ENCODE measurements at regions not wholly inside any gene's neighbourhood (a gene's known extent, or its start where the extent isn't known, plus 50 kb on each side); places are given as distances from the start of the nearest gene placed in this dataset.

DNA sequence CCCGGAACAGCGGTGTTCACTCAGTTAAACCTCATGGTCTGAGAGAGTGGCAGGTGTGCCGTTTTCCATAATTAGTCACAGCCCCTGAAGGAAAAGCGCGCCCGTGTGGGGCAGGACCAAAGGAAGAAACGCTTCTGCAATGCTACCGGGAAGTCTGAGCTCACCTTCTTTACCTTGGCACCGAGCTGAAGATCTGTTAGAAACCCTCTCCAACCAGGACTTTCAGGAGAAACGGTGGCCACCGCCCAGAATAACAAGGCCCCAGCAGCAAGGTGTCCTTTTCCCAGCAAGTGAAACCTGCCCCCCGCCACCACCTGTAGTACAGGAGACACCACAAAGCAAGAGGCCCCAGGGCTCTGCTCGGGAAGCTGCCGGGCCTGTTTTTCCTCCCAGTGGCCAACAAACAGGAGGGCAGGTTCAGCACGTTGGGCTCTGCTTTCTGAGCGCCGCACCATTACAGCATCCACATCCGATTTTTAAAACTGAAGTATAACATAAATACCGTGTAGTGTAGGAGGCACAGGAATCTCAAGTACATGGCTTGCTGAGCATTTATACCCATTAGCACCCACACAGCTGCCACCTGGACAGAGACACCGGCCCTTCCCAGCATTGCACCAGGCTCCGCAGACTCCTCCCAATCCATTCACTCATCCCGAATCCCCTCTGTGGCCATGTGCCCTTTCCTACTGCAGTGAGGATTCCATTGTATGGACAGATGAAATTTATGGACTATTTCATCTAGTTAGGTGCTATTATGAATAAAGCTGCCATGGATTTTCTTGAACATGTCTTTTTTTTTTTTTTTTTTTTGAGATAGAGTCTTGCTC, 121.8 kb upstream of the RIOK3 start:
- TF ChIP-seq, protein P1, sequence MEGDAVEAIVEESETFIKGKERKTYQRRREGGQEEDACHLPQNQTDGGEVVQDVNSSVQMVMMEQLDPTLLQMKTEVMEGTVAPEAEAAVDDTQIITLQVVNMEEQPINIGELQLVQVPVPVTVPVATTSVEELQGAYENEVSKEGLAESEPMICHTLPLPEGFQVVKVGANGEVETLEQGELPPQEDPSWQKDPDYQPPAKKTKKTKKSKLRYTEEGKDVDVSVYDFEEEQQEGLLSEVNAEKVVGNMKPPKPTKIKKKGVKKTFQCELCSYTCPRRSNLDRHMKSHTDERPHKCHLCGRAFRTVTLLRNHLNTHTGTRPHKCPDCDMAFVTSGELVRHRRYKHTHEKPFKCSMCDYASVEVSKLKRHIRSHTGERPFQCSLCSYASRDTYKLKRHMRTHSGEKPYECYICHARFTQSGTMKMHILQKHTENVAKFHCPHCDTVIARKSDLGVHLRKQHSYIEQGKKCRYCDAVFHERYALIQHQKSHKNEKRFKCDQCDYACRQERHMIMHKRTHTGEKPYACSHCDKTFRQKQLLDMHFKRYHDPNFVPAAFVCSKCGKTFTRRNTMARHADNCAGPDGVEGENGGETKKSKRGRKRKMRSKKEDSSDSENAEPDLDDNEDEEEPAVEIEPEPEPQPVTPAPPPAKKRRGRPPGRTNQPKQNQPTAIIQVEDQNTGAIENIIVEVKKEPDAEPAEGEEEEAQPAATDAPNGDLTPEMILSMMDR (conservative IDR thresholded peaks at IDR 0.05 in 1 of 2, IDR thresholded peaks at IDR 0.05 in 1 of 2; ENCODE audit: low read depth in 1 of 2, low read length in 2 of 2): no peak
- no peak for TF ChIP-seq EZH2 (IDR thresholded peaks at IDR 0.05; ENCODE audit: low read length, missing control alignments)
- Histone ChIP-seq H3K79me2 (ENCODE audit: control insufficient read depth, insufficient read depth, low read length) (no peaks in the 10 kb centered on the region), H3K4me1 (ENCODE audit: control insufficient read depth, extremely low read depth, insufficient read depth, low read length) (no peaks in the 10 kb centered on the region), H3K4me3 (replicated peaks in 1 of 4; ENCODE audit: control extremely low read depth in 1 of 4, insufficient read depth in 1 of 4, low read depth in 3 of 4, low read length in 4 of 4) (no peak overlapping the region), H4K20me1 (ENCODE audit: control insufficient read depth, extremely low read depth, insufficient read depth, low read length) (no peaks in the 10 kb centered on the region), H3K27me3 (ENCODE audit: control insufficient read depth, insufficient read depth, low read length) (no peaks in the 10 kb centered on the region), H3K27ac (ENCODE audit: insufficient read depth, low read length) (no peak overlapping the region), H3K9me3 (ENCODE audit: control insufficient read depth, insufficient read depth, low read depth, low read length) (no peaks in the 10 kb centered on the region), H3K4me2 (ENCODE audit: extremely low read depth, insufficient read depth, low read length) (no peak overlapping the region), H2AFZ (ENCODE audit: low read length) (no peak overlapping the region), H3K9ac (ENCODE audit: insufficient read depth, low read length) (no peak overlapping the region), H3K36me3 (ENCODE audit: control insufficient read depth, insufficient read depth, low read length) (no peaks in the 10 kb centered on the region)
- no peak for DNase-seq (ENCODE audit: low read depth in 2 of 2)

DNA sequence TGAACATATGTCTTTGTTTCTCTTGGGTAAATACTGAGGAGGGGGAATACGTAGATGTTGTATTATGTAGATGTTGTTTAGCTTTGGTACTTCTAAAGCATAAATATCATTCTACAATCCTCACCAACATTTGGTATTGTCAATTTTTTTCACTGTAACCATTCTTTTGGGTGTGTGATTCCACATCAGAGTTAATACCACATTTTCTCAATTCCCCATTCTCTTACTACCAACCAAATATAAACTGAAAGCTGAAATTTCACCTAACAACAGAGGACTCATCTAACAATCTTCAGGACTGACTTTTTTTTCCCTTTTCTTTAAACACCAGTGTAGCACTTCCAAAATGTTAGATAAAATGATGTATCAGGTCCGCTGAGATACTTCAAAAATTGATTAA, 120.7 kb upstream of the RIOK3 start:
- H3K27me3 ChIP-seq (ENCODE audit: control insufficient read depth, insufficient read depth, low read length): no peaks in the 10 kb centered on the region
- TF ChIP-seq, protein P1 (conservative IDR thresholded peaks at IDR 0.05 in 1 of 2, IDR thresholded peaks at IDR 0.05 in 1 of 2; ENCODE audit: low read depth in 1 of 2, low read length in 2 of 2): no peak
- TF ChIP-seq EZH2 (IDR thresholded peaks at IDR 0.05; ENCODE audit: low read length, missing control alignments): no peak
- DNase-seq (ENCODE audit: low read depth in 2 of 2): no peak
- H3K9me3 ChIP-seq (ENCODE audit: control insufficient read depth, insufficient read depth, low read depth, low read length): no peaks in the 10 kb centered on the region
- no peak overlapping the region for H3K4me2 ChIP-seq (ENCODE audit: extremely low read depth, insufficient read depth, low read length)
- no peak overlapping the region for H3K27ac ChIP-seq (ENCODE audit: insufficient read depth, low read length)
- no peaks in the 10 kb centered on the region for H3K36me3 ChIP-seq (ENCODE audit: control insufficient read depth, insufficient read depth, low read length)
- H3K4me3 ChIP-seq (replicated peaks in 1 of 4; ENCODE audit: control extremely low read depth in 1 of 4, insufficient read depth in 1 of 4, low read depth in 3 of 4, low read length in 4 of 4): no peak overlapping the region
- H3K4me1 ChIP-seq (ENCODE audit: control insufficient read depth, extremely low read depth, insufficient read depth, low read length): no peaks in the 10 kb centered on the region
- no peak overlapping the region for H3K9ac ChIP-seq (ENCODE audit: insufficient read depth, low read length)
- no peaks in the 10 kb centered on the region for H4K20me1 ChIP-seq (ENCODE audit: control insufficient read depth, extremely low read depth, insufficient read depth, low read length)
- H2AFZ ChIP-seq (ENCODE audit: low read length): no peak overlapping the region
- no peaks in the 10 kb centered on the region for H3K79me2 ChIP-seq (ENCODE audit: control insufficient read depth, insufficient read depth, low read length)

DNA sequence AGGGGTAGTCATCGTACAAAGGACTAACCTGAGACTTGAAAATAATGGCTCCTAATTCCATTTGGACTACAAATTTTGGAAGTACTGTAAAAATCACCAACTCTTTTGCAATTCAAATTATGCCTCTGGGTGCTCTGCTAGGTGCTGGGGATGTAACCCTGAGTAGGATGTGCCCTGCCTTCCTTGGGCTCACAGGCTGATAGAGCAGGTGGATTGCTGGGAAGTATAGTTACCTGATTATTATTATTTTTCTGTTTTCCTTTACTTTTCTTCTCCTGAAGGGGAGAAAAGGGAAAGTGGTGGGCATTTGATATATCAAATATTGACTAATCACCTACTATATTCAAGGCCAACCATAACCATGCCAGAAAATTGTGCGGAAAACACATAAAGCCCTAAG, 119.3 kb upstream of the RIOK3 start:
- TF ChIP-seq, protein P1 (conservative IDR thresholded peaks at IDR 0.05 in 1 of 2, IDR thresholded peaks at IDR 0.05 in 1 of 2; ENCODE audit: low read depth in 1 of 2, low read length in 2 of 2): no peak
- TF ChIP-seq EZH2 (IDR thresholded peaks at IDR 0.05; ENCODE audit: low read length, missing control alignments): no peak
- H3K4me3 ChIP-seq (replicated peaks in 1 of 4; ENCODE audit: control extremely low read depth in 1 of 4, insufficient read depth in 1 of 4, low read depth in 3 of 4, low read length in 4 of 4): no peak overlapping the region
- no peaks in the 10 kb centered on the region for H3K79me2 ChIP-seq (ENCODE audit: control insufficient read depth, insufficient read depth, low read length)
- H3K27me3 ChIP-seq (ENCODE audit: control insufficient read depth, insufficient read depth, low read length): no peaks in the 10 kb centered on the region
- no peaks in the 10 kb centered on the region for H3K4me1 ChIP-seq (ENCODE audit: control insufficient read depth, extremely low read depth, insufficient read depth, low read length)
- H4K20me1 ChIP-seq (ENCODE audit: control insufficient read depth, extremely low read depth, insufficient read depth, low read length): no peaks in the 10 kb centered on the region
- no peak overlapping the region for H3K4me2 ChIP-seq (ENCODE audit: extremely low read depth, insufficient read depth, low read length)
- no peak overlapping the region for H2AFZ ChIP-seq (ENCODE audit: low read length)
- DNase-seq (ENCODE audit: low read depth in 2 of 2): no peak
- H3K36me3 ChIP-seq (ENCODE audit: control insufficient read depth, insufficient read depth, low read length): no peaks in the 10 kb centered on the region
- no peak overlapping the region for H3K9ac ChIP-seq (ENCODE audit: insufficient read depth, low read length)
- no peaks in the 10 kb centered on the region for H3K9me3 ChIP-seq (ENCODE audit: control insufficient read depth, insufficient read depth, low read depth, low read length)
- H3K27ac ChIP-seq (ENCODE audit: insufficient read depth, low read length): no peak overlapping the region

All from fibroblast of lung (primary cell).